GM06990 (cell line): ENCODE measurements at regions not wholly inside any gene's neighbourhood (a gene's known extent, or its start where the extent isn't known, plus 50 kb on each side); places are given as distances from the start of the nearest gene placed in this dataset.

Experiments
- DNase-seq: peaks from one replicate; pipeline ENCODE4 v3.0.0-alpha.2; 2011; ENCODE audit not compliant: insufficient read length; ENCODE audit errors: extremely low read depth
- H3K27me3 ChIP-seq: replicated peaks from 2 replicates; pipeline ENCODE4 v1.6.0; 2011; ENCODE audit warnings: low read length; ENCODE audit not compliant: control insufficient read depth, insufficient read depth
- H3K36me3 ChIP-seq: 2 replicates; pipeline ENCODE4 v1.5.1; 2011; ENCODE audit warnings: low read length; ENCODE audit not compliant: control insufficient read depth, insufficient read depth
- H3K4me3 ChIP-seq: replicated peaks from 2 replicates; pipeline ENCODE4 v1.5.1; 2011; ENCODE audit warnings: low read depth, mild to moderate bottlenecking, control low read depth, low read length
- CTCF ChIP-seq: IDR thresholded peaks from 2 replicates; pipeline ENCODE4 v1.5.1; 2011; ENCODE audit warnings: low read length, control low read depth, mild to moderate bottlenecking, inconsistent platforms; ENCODE audit not compliant: insufficient read depth, poor library complexity, severe bottlenecking

- H3K36me3 ChIP-seq: no peaks in the 10 kb centered on the region
- TF ChIP-seq CTCF: no peak
- no peak for DNase-seq
- no peaks in the 10 kb centered on the region for H3K27me3 ChIP-seq
- H3K4me3 ChIP-seq: no peak overlapping the region
Measured at GRCh38 chr4:13093170-13093569, 391.0 kb downstream of the RAB28 start.

GRCh38 chr4:13092702-13093101, 391.4 kb downstream of the RAB28 start:
- no peaks in the 10 kb centered on the region for H3K36me3 ChIP-seq
- no peak for TF ChIP-seq CTCF
- DNase-seq: no peak
- H3K4me3 ChIP-seq: no peak overlapping the region
- no peaks in the 10 kb centered on the region for H3K27me3 ChIP-seq

GRCh38 chr4:13089659-13089998, 394.5 kb downstream of the RAB28 start:
- no peak for TF ChIP-seq CTCF
- DNase-seq: no peak
- H3K36me3 ChIP-seq: no peaks in the 10 kb centered on the region
- H3K27me3 ChIP-seq: no peaks in the 10 kb centered on the region
- no peak overlapping the region for H3K4me3 ChIP-seq

- Histone ChIP-seq H3K4me3 (no peak overlapping the region), H3K36me3 (no peaks in the 10 kb centered on the region), H3K27me3 (no peaks in the 10 kb centered on the region)
- no peak for TF ChIP-seq CTCF
- no peak for DNase-seq
Measured at GRCh38 chr4:13088726-13089658, 395.1 kb downstream of the RAB28 start.

GRCh38 chr4:13087041-13087440, 397.1 kb downstream of the RAB28 start:
- no peak for TF ChIP-seq CTCF
- Histone ChIP-seq H3K36me3 (no peaks in the 10 kb centered on the region), H3K4me3 (no peak overlapping the region), H3K27me3 (no peaks in the 10 kb centered on the region)
- no peak for DNase-seq

- Histone ChIP-seq H3K27me3 (no peaks in the 10 kb centered on the region), H3K4me3 (no peak overlapping the region), H3K36me3 (no peaks in the 10 kb centered on the region)
- TF ChIP-seq CTCF: no peak
- no peak for DNase-seq
Measured at GRCh38 chr4:13084210-13084609, 399.9 kb downstream of the RAB28 start.
